H1 (cell line): ENCODE measurements at regions not wholly inside any gene's neighbourhood (a gene's known extent, or its start where the extent isn't known, plus 50 kb on each side); places are given as distances from the start of the nearest gene placed in this dataset.

ENCODE experiments used
- ATF3 ChIP-seq: IDR thresholded peaks from 2 replicates; pipeline ENCODE4 v1.6.1; 2011; ENCODE audit warnings: low read depth, mild to moderate bottlenecking, low read length; ENCODE audit not compliant: insufficient read depth
- CHD2 ChIP-seq: IDR thresholded peaks from 2 replicates; pipeline ENCODE4 v1.6.1; 2012; ENCODE audit warnings: low read length, improper control_type of control experiment
- FOSL1 ChIP-seq: IDR thresholded peaks from 2 replicates; pipeline ENCODE4 v1.6.1; 2011; ENCODE audit warnings: mild to moderate bottlenecking, low read depth, low read length, moderate library complexity; ENCODE audit not compliant: insufficient read depth
- JUND ChIP-seq: IDR thresholded peaks from 2 replicates; pipeline ENCODE4 v1.6.1; 2011; ENCODE audit warnings: mild to moderate bottlenecking, improper control_type of control experiment, low read length
- KDM1A ChIP-seq: fragments of 200-600, 300-600 bp; sonication (generic); IDR thresholded peaks from 2 replicates; pipeline ENCODE4 v1.7.1; 2016; ENCODE audit warnings: mild to moderate bottlenecking, low read length, borderline replicate concordance
- POLR2A ChIP-seq, 2 experiments: IDR thresholded peaks; 1 replicate in 1 of 2; 2 replicates in 1 of 2; pipeline ENCODE4 v1.6.1; 2011; ENCODE audit warnings: low read depth in 2 of 2, low read length in 2 of 2, mild to moderate bottlenecking in 2 of 2; ENCODE audit errors: control extremely low read depth in 1 of 2
- POLR2AphosphoS5 ChIP-seq: IDR thresholded peaks from 2 replicates; pipeline ENCODE4 v1.6.1; 2011; ENCODE audit warnings: low read depth, low read length
- TAF1 ChIP-seq: IDR thresholded peaks from 2 replicates; pipeline ENCODE4 v1.6.1; 2011; ENCODE audit warnings: mild to moderate bottlenecking, low read depth, low read length
- YY1 ChIP-seq: IDR thresholded peaks from 2 replicates; pipeline ENCODE4 v1.6.1; 2011; ENCODE audit warnings: low read depth, mild to moderate bottlenecking, low read length

- TF ChIP-seq JUND (no peak), YY1 (no peak), FOSL1 (no peak), KDM1A (no peak), ATF3 (no peak), TAF1 (no peak), CHD2 (no peak), POLR2A (IDR thresholded peaks at IDR 0.05; ENCODE audit: control extremely low read depth in 1 of 2, low read depth in 2 of 2, low read length in 2 of 2) (no peak), POLR2AphosphoS5 (no peak)
These were observed 70.9 kb upstream of the FAM9C start for GRCh38 chrX:13115146-13115855.
